PFSK-1 (cell line): ENCODE measurements at regions not wholly inside any gene's neighbourhood (a gene's known extent, or its start where the extent isn't known, plus 50 kb on each side); places are given as distances from the start of the nearest gene placed in this dataset.

ENCODE experiments used
- POLR2AphosphoS5 ChIP-seq: IDR thresholded peaks from 2 replicates; pipeline ENCODE4 v1.6.1; 2012; ENCODE audit warnings: low read depth, mild to moderate bottlenecking, control low read depth, low read length, moderate library complexity
- SIN3A ChIP-seq: IDR thresholded peaks from 2 replicates; pipeline ENCODE4 v1.6.1; 2012; ENCODE audit warnings: mild to moderate bottlenecking, low read length, moderate library complexity, borderline replicate concordance; ENCODE audit not compliant: insufficient read depth
- TAF1 ChIP-seq: IDR thresholded peaks from 2 replicates; pipeline ENCODE4 v1.6.1; 2012; ENCODE audit warnings: low read length, control low read depth, borderline replicate concordance; ENCODE audit not compliant: insufficient read depth

- TF ChIP-seq POLR2AphosphoS5 (no peak), TAF1 (no peak), SIN3A (no peak)
Measured at GRCh38 chr7:118969370-118969769, 744.9 kb downstream of the ANKRD7 start.
